ENCODE measurements at regions not wholly inside any gene's neighbourhood (a gene's known extent, or its start where the extent isn't known, plus 50 kb on each side); places are given as distances from the start of the nearest gene placed in this dataset.

GRCh38 chr2:163182764-163183354, 344.3 kb upstream of the KCNH7 start:
- TF ChIP-seq CTCF (IDR thresholded peaks at IDR 0.05) (peak; percentile 17 to 58 (median 30)), POLR2A (IDR thresholded peaks at IDR 0.05) (no peak)
